H9 (cell line): ENCODE measurements at regions not wholly inside any gene's neighbourhood (a gene's known extent, or its start where the extent isn't known, plus 50 kb on each side); places are given as distances from the start of the nearest gene placed in this dataset.
A peak's percentile ranks its signal among the peaks of the same experiment; 100 is the strongest.

Experiments
- DNase-seq: peaks from one replicate; pipeline ENCODE4 v3.0.0-alpha.2; 2017
- H2AFZ ChIP-seq: one replicate; pipeline ENCODE4 v1.6.1; 2013; ENCODE audit warnings: mild to moderate bottlenecking, low read length, control low read depth, moderate library complexity
- H2AK5ac ChIP-seq: 2 replicates; pipeline ENCODE4 v1.6.1; 2013; ENCODE audit warnings: low read length, control low read depth, mixed read lengths; ENCODE audit not compliant: insufficient read length
- H2BK120ac ChIP-seq: one replicate; pipeline ENCODE4 v1.6.1; 2013; ENCODE audit warnings: low read depth, mild to moderate bottlenecking, low read length, control low read depth, inconsistent platforms; ENCODE audit not compliant: poor library complexity, severe bottlenecking
- H2BK12ac ChIP-seq: 2 replicates; pipeline ENCODE4 v1.6.1; 2013; ENCODE audit warnings: low read length, control low read depth, mixed read lengths, low read depth; ENCODE audit not compliant: insufficient read length
- H2BK15ac ChIP-seq: 2 replicates; pipeline ENCODE4 v1.6.1; 2013; ENCODE audit warnings: low read depth, low read length, control low read depth
- H2BK20ac ChIP-seq: one replicate; pipeline ENCODE4 v1.6.1; 2013; ENCODE audit warnings: low read depth, mild to moderate bottlenecking, low read length, control low read depth, inconsistent platforms; ENCODE audit not compliant: poor library complexity, severe bottlenecking
- H2BK5ac ChIP-seq: 2 replicates; pipeline ENCODE4 v1.6.1; 2013; ENCODE audit warnings: low read length, control low read depth, mixed read lengths; ENCODE audit not compliant: insufficient read length
- H3K14ac ChIP-seq: 2 replicates; pipeline ENCODE4 v1.6.1; 2013; ENCODE audit warnings: low read length, control low read depth; ENCODE audit not compliant: insufficient read depth
- H3K18ac ChIP-seq: 2 replicates; pipeline ENCODE4 v1.6.1; 2013; ENCODE audit warnings: low read depth, mild to moderate bottlenecking, mixed read lengths, low read length, control low read depth; ENCODE audit not compliant: insufficient read length
- H3K23ac ChIP-seq: 2 replicates; pipeline ENCODE4 v1.6.1; 2013; ENCODE audit warnings: low read length, control low read depth, mixed read lengths, low read depth; ENCODE audit not compliant: insufficient read length
- H3K23me2 ChIP-seq: 2 replicates; pipeline ENCODE4 v1.6.1; 2013; ENCODE audit warnings: low read depth, mild to moderate bottlenecking, mixed read lengths, low read length, control low read depth; ENCODE audit not compliant: insufficient read length, poor library complexity, severe bottlenecking
- H3K27ac ChIP-seq: 2 replicates; pipeline ENCODE4 v1.5.1; 2013; ENCODE audit warnings: low read length, control low read depth, mixed read lengths, low read depth; ENCODE audit not compliant: insufficient read length
- H3K27me3 ChIP-seq: 2 replicates; pipeline ENCODE4 v1.6.1; 2013; ENCODE audit warnings: low read length, control low read depth, inconsistent platforms; ENCODE audit not compliant: insufficient read depth
- H3K4ac ChIP-seq: 2 replicates; pipeline ENCODE4 v1.6.1; 2013; ENCODE audit warnings: low read depth, mild to moderate bottlenecking, control low read depth, inconsistent platforms, low read length, moderate library complexity
- H3K4me1 ChIP-seq: 2 replicates; pipeline ENCODE4 v1.6.1; 2013; ENCODE audit warnings: low read length, control low read depth, inconsistent platforms; ENCODE audit not compliant: insufficient read depth
- H3K4me2 ChIP-seq: 2 replicates; pipeline ENCODE4 v1.6.1; 2013; ENCODE audit warnings: low read length, control low read depth, mixed read lengths; ENCODE audit not compliant: insufficient read length, insufficient read depth
- H3K56ac ChIP-seq: 2 replicates; pipeline ENCODE4 v1.6.1; 2013; ENCODE audit warnings: low read depth, mild to moderate bottlenecking, mixed read lengths, low read length, control low read depth; ENCODE audit not compliant: insufficient read length
- H3K79me1 ChIP-seq: 2 replicates; pipeline ENCODE4 v1.6.1; 2013; ENCODE audit warnings: low read depth, mild to moderate bottlenecking, moderate library complexity, low read length, control low read depth, inconsistent platforms; ENCODE audit not compliant: insufficient read depth, poor library complexity, severe bottlenecking
- H3K79me2 ChIP-seq: 2 replicates; pipeline ENCODE4 v1.6.1; 2013; ENCODE audit warnings: low read length, control low read depth, inconsistent platforms; ENCODE audit not compliant: insufficient read depth
- H3K9ac ChIP-seq: 2 replicates; pipeline ENCODE4 v1.6.1; 2013; ENCODE audit warnings: low read length, control low read depth, mixed read lengths; ENCODE audit not compliant: insufficient read length; ENCODE audit errors: extremely low read depth
- H3K9me3 ChIP-seq: one replicate; pipeline ENCODE4 v1.6.1; 2013; ENCODE audit warnings: low read depth, low read length, inconsistent platforms; ENCODE audit not compliant: control insufficient read depth
- H3T11ph ChIP-seq: one replicate; pipeline ENCODE4 v1.6.1; 2013; ENCODE audit warnings: mild to moderate bottlenecking, low read length, control low read depth, inconsistent platforms
- H4K20me1 ChIP-seq: one replicate; pipeline ENCODE4 v1.6.1; 2013; ENCODE audit not compliant: control insufficient read depth, insufficient read length, insufficient read depth
- H4K5ac ChIP-seq: 2 replicates; pipeline ENCODE4 v1.6.1; 2013; ENCODE audit warnings: low read depth, mild to moderate bottlenecking, mixed read lengths, low read length, control low read depth; ENCODE audit not compliant: insufficient read length
- H4K8ac ChIP-seq: replicated peaks from 2 replicates; pipeline ENCODE4 v1.6.1; 2013; ENCODE audit warnings: low read length, control low read depth, mixed read lengths, low read depth; ENCODE audit not compliant: insufficient read length
- H4K91ac ChIP-seq: 2 replicates; pipeline ENCODE4 v1.6.1; 2013; ENCODE audit warnings: low read depth, mild to moderate bottlenecking, moderate library complexity, mixed read lengths, low read length, control low read depth; ENCODE audit not compliant: insufficient read length
- H3K27ac Mint-ChIP-seq, 3 experiments: 2 replicates in 2 of 3; 3 replicates in 1 of 3; pipeline ENCODE4 v1.8.0; 2020 to 2021; ENCODE audit warnings: mixed read lengths in 3 of 3, mild to moderate bottlenecking in 1 of 3, moderate library complexity in 1 of 3
- H3K27me3 Mint-ChIP-seq: 2 replicates; pipeline ENCODE4 v1.8.0; 2021; ENCODE audit warnings: low read depth, mild to moderate bottlenecking, moderate library complexity, mixed read lengths
- H3K36me3 Mint-ChIP-seq, 3 experiments: 2 replicates in 2 of 3; 3 replicates in 1 of 3; pipeline ENCODE4 v1.8.0; 2020 to 2021; ENCODE audit warnings: low read depth in 3 of 3, mixed read lengths in 3 of 3; ENCODE audit not compliant: insufficient read depth in 1 of 3
- H3K4me1 Mint-ChIP-seq, 2 experiments: 2 replicates each; pipeline ENCODE4 v1.8.0; 2020; ENCODE audit warnings: mixed read lengths in 2 of 2
- H3K4me3 Mint-ChIP-seq, 2 experiments: 2 replicates in 1 of 2; 3 replicates in 1 of 2; pipeline ENCODE4 v1.8.0; 2020 to 2021; ENCODE audit warnings: mild to moderate bottlenecking in 2 of 2, mixed read lengths in 2 of 2, moderate library complexity in 1 of 2
- H3K9me3 Mint-ChIP-seq, 2 experiments: 2 replicates in 1 of 2; 3 replicates in 1 of 2; pipeline ENCODE4 v1.8.0; 2020; ENCODE audit warnings: mild to moderate bottlenecking in 2 of 2, mixed read lengths in 2 of 2, moderate library complexity in 1 of 2
- CTCF ChIP-seq: fragments of 200-600 bp; sonication (generic); conservative IDR thresholded peaks from 3 replicates; pipeline ENCODE4 v1.8.0; 2021; ENCODE audit warnings: antibody characterized with exemption, mild to moderate bottlenecking
- WGBS: extraction: QIAGEN DNeasy Blood & Tissue Kit; methylation state at CpG from one replicate; pipeline ENCODE4 v1.1.7; 2013; ENCODE audit warnings: missing lambda C conversion rate, low lambda C conversion rate, mixed read lengths; ENCODE audit not compliant: insufficient read length; ENCODE audit errors: extremely low coverage; 5-methylcytosine and 5-hydroxymethylcytosine counted together

GRCh38 chr5:32942225-32942989 lies 231.3 kb downstream of the NPR3 start:
- Histone ChIP-seq H3K27me3 (no peaks in the 10 kb centered on the region), H3K4me1 (no peaks in the 10 kb centered on the region), H4K8ac (no peak overlapping the region), H3K9me3 (no peaks in the 10 kb centered on the region), H3K23ac (no peak overlapping the region), H4K91ac (no peak overlapping the region), H3K27ac (no peak overlapping the region), H3K14ac (no peak overlapping the region), H4K5ac (no peak overlapping the region), H3T11ph (no peak overlapping the region), H2BK12ac (no peak overlapping the region), H3K9ac (no peak overlapping the region), H3K79me2 (no peaks in the 10 kb centered on the region), H3K56ac (no peak overlapping the region), H2BK20ac (no peak overlapping the region), H3K23me2 (no peaks in the 10 kb centered on the region), H3K18ac (no peak overlapping the region), H2AK5ac (no peak overlapping the region), H3K4me2 (no peak overlapping the region), H3K79me1 (no peaks in the 10 kb centered on the region), H2AFZ (no peak overlapping the region), H3K4ac (no peak overlapping the region), H2BK5ac (no peak overlapping the region), H2BK15ac (no peak overlapping the region), H4K20me1 (no peaks in the 10 kb centered on the region), H2BK120ac (no peak overlapping the region)
- Mint-ChIP-seq H3K27ac (no peak overlapping the region), H3K9me3 (no peaks in the 10 kb centered on the region), H3K4me3 (no peak overlapping the region), H3K4me1 (no peaks in the 10 kb centered on the region), H3K36me3 (no peaks in the 10 kb centered on the region), H3K27me3 (no peaks in the 10 kb centered on the region)
- peak; percentile 76 for TF ChIP-seq CTCF
- WGBS = no CpG with 5 or more reads among the region's 6 CpGs
- peak; percentile 32 for DNase-seq
